GM20000 (cell line): ENCODE measurements at regions not wholly inside any gene's neighbourhood (a gene's known extent, or its start where the extent isn't known, plus 50 kb on each side); places are given as distances from the start of the nearest gene placed in this dataset.

ENCODE experiments used
- DNase-seq: peaks from one replicate; pipeline ENCODE4 v3.0.0; 2012; ENCODE audit warnings: low spot score
- CTCF ChIP-seq: IDR thresholded peaks from 2 replicates; pipeline ENCODE4 v1.5.1; 2012; ENCODE audit warnings: mild to moderate bottlenecking, control low read depth; ENCODE audit errors: extremely low read depth, missing control alignments

GRCh38 chr17:71975331-71975801, 145.5 kb upstream of the SOX9 start:
- no peak for TF ChIP-seq CTCF
- no peak for DNase-seq

GRCh38 chr17:71976011-71976649, 144.7 kb upstream of the SOX9 start:
- TF ChIP-seq CTCF = no peak
- DNase-seq = no peak

- DNase-seq = no peak
- TF ChIP-seq CTCF = no peak
Observed at GRCh38 chr17:71978435-71978834, 142.4 kb upstream of the SOX9 start.

GRCh38 chr17:71980171-71980570, 140.6 kb upstream of the SOX9 start:
- no peak for TF ChIP-seq CTCF
- DNase-seq = no peak

GRCh38 chr17:71983828-71984227, 137.0 kb upstream of the SOX9 start:
- no peak for DNase-seq
- TF ChIP-seq CTCF = no peak

- no peak for DNase-seq
- no peak for TF ChIP-seq CTCF
Observed at GRCh38 chr17:71985111-71986039, 135.4 kb upstream of the SOX9 start.

GRCh38 chr17:71986886-71987285, 133.9 kb upstream of the SOX9 start:
- DNase-seq = no peak
- no peak for TF ChIP-seq CTCF
